GM12865 (cell line): ENCODE measurements at regions not wholly inside any gene's neighbourhood (a gene's known extent, or its start where the extent isn't known, plus 50 kb on each side); places are given as distances from the start of the nearest gene placed in this dataset.

ENCODE experiments used
- DNase-seq: peaks from one replicate; pipeline ENCODE4 v3.0.0; 2010; ENCODE audit warnings: low read depth
- H3K4me3 ChIP-seq: 2 replicates; pipeline ENCODE4 v1.5.1; 2011; ENCODE audit warnings: mild to moderate bottlenecking, low read depth, low read length, control low read depth
- TF ChIP-seq, protein P1 (sequence below): IDR thresholded peaks from 2 replicates; pipeline ENCODE4 v1.5.1; 2011; ENCODE audit warnings: low read length, control low read depth, low read depth, inconsistent platforms; ENCODE audit not compliant: insufficient read depth; ENCODE audit errors: missing control alignments

GRCh38 chr16:59048876-59049275, 314.8 kb upstream of the GOT2 start:
- H3K4me3 ChIP-seq: no peak overlapping the region
- no peak for DNase-seq
- TF ChIP-seq, protein P1, sequence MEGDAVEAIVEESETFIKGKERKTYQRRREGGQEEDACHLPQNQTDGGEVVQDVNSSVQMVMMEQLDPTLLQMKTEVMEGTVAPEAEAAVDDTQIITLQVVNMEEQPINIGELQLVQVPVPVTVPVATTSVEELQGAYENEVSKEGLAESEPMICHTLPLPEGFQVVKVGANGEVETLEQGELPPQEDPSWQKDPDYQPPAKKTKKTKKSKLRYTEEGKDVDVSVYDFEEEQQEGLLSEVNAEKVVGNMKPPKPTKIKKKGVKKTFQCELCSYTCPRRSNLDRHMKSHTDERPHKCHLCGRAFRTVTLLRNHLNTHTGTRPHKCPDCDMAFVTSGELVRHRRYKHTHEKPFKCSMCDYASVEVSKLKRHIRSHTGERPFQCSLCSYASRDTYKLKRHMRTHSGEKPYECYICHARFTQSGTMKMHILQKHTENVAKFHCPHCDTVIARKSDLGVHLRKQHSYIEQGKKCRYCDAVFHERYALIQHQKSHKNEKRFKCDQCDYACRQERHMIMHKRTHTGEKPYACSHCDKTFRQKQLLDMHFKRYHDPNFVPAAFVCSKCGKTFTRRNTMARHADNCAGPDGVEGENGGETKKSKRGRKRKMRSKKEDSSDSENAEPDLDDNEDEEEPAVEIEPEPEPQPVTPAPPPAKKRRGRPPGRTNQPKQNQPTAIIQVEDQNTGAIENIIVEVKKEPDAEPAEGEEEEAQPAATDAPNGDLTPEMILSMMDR: no peak

DNA sequence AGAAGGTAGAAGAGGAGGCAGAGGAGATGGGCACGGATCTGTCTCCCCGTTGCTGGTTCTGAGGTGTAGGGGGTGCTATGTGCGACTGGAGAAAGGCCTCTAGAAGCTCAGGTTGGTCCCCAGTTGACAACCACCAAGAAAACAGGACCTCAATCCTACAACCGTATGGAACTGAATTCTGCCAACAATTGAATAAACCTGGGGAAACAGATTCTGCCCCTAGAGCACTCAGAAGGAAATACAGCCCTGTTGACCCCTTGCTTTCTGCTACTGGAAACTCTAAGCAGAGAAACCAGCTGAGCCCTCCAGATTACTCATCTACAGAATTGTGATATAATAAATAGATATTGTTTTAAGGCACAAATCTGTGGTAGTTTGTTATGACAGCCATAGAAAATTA, 313.0 kb upstream of the GOT2 start:
- no peak for DNase-seq
- TF ChIP-seq, protein P1: no peak

GRCh38 chr16:59046335-59046734, 312.2 kb upstream of the GOT2 start:
- no peak for DNase-seq
- TF ChIP-seq, protein P1: no peak
- no peak overlapping the region for H3K4me3 ChIP-seq

More for the DNA sequence above, 313.0 kb upstream of the GOT2 start:
- no peak overlapping the region for H3K4me3 ChIP-seq

DNA sequence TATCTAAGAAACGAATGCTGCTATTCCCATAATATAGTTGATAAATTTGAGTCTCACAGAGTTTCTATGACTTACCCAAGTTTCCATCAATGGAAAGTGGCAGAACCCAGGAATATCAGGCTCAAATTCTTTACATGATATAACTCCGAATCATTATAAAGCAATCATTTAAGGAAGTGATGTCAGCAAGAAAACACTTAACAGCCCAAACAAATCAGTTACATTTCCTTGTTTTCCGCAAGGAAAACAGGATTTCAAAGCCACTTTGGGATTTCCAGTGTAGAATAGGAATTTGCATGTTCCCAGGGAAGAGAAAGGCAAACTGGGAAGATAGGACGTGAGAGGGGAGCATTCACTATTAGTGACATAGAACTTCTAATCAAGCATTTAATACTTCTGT, 311.4 kb upstream of the GOT2 start:
- H3K4me3 ChIP-seq: no peak overlapping the region
- DNase-seq: no peak
- TF ChIP-seq, protein P1: no peak

GRCh38 chr16:59044616-59045015, 310.5 kb upstream of the GOT2 start:
- no peak for DNase-seq
- TF ChIP-seq, protein P1: no peak
- no peak overlapping the region for H3K4me3 ChIP-seq

DNA sequence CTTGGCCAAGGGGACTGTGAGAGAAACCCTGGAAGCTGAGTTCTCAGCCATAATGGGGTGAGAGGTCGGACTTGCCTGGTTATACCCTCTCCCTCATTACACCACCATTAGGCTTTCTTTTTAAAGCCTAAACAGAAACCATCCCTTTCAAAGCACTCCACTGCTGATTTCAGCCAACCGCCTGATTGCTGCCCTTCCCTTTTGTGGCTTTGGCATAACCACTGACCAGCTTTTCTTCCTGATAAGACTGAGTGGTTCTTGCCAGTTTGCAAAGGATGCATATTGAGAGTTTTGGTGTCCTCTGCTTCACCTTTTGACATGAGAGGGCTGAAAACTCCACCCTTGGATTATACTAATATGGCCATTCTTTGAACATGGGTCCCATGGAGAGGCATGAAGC, 308.2 kb upstream of the GOT2 start:
- no peak overlapping the region for H3K4me3 ChIP-seq
- no peak for DNase-seq
- TF ChIP-seq, protein P1: no peak

DNA sequence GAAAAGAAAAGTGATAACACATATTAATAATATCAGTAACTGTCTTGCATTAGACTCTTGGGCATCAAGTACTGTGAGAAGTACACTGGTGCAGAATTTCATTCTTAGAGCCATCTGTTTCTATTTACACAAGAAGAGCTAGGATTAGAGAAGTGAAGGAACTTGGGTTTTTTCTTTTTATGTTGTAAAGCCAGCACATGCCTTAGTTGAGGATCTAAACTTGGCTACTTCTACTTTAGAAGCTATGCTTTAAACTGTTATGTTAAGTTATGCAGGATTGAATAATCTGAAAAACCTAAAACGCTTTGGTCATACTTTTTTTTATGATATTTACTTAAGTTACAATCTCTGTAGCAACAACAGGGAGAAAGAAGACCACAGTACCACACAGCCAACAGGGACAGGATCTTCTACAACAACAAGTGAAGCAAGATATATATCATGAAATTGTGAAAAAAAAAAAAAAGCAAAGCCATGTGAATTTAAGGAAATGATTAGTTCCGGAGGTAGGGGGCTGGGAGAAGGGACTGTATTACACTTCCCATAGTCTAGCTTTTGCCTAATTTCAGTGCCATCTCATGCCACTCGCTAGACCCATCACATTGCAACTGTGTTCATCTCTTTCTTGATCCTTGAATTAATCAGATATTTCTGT, 305.1 kb upstream of the GOT2 start:
- no peak for DNase-seq

More for the DNA sequence above, 305.1 kb upstream of the GOT2 start:
- TF ChIP-seq, protein P1: no peak
- H3K4me3 ChIP-seq: no peak overlapping the region
